ENCODE measurements at regions not wholly inside any gene's neighbourhood (a gene's known extent, or its start where the extent isn't known, plus 50 kb on each side); places are given as distances from the start of the nearest gene placed in this dataset.

DNA sequence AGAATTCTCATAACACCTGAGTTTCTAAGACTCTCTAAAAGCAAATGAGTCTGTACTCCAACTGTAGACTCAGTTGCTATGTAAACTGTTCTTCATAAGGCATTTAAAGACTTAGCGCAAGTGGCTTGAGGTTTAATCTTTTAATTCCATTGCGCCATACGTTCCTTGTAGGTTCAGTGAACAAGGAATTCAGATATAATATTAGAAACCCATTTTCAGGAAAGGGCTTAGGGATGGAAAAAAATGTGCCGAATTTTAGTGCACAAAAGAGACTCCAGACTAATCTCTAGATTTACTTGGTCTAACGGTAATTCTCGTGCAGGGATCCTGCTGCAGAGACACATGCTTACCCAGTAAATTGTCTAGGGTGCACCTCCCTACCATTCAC, 268.9 kb upstream of the TANK start:
- Mint-ChIP-seq H3K9me3 (peaks cover 2% of the 10 kb centered on the region), H3K4me3 (no peak overlapping the region), H3K4me1 (ENCODE audit: low read depth) (no peaks in the 10 kb centered on the region), H3K36me3 (ENCODE audit: low read depth) (no peaks in the 10 kb centered on the region), H3K27me3 (ENCODE audit: low read depth) (no peaks in the 10 kb centered on the region), H3K27ac (no peak overlapping the region)
- intact Hi-C loops (cut with micrococcal nuclease) = no loop called here
- CTCF ChIA-PET = no interaction called here
- DNase-seq = no peak

DNA sequence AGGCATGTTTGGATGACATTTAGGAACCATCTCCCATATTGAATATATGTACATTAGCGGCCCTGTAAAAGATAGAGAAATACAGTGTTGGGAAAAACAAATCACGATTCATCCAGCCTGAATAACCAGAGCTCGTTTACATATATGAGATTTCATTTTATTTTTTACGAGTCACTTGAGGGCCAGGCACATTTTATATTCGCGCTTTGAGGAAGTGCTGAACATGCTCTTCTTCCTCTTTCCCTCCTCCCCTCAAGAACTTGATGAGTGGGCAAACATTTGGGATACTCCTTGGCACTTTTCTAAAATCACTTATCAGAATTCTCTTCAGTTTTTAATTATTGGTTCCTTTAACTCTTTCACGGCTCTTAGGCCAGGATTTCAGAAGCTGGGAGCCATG, 268.0 kb upstream of the TANK start:
- intact Hi-C loops (cut with micrococcal nuclease) = no loop called here
- no peaks in the 10 kb centered on the region for H3K36me3 Mint-ChIP-seq (ENCODE audit: low read depth)
- H3K4me1 Mint-ChIP-seq (ENCODE audit: low read depth) = no peaks in the 10 kb centered on the region
- CTCF ChIA-PET = no interaction called here
- H3K9me3 Mint-ChIP-seq = peaks cover 2% of the 10 kb centered on the region
- DNase-seq = no peak
- no peak overlapping the region for H3K27ac Mint-ChIP-seq
- H3K27me3 Mint-ChIP-seq (ENCODE audit: low read depth) = no peaks in the 10 kb centered on the region
- H3K4me3 Mint-ChIP-seq = no peak overlapping the region

DNA sequence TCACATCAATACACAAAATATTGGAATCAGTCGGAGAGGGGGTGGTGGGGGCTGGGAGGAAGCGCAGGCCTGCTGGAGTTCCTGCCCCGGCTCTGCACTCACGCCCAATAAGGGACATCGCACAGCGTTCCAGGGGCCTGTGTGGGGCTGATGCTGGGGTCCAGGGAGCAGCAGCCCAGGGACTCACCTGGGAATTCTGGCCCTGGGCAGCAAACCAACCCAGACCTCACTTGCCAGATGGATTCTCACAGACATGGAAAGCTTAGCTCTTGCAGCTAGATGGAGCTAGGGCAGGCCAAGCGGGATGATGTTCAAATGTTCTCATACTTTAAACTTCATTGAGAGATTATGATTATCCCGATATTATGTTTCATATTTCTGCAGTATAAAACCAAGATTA, 266.6 kb upstream of the TANK start:
- intact Hi-C loops (cut with micrococcal nuclease) = no loop called here
- peaks cover 2% of the 10 kb centered on the region for H3K9me3 Mint-ChIP-seq
- H3K27me3 Mint-ChIP-seq (ENCODE audit: low read depth) = no peaks in the 10 kb centered on the region
- CTCF ChIA-PET = no interaction called here
- no peak overlapping the region for H3K4me3 Mint-ChIP-seq
- H3K4me1 Mint-ChIP-seq (ENCODE audit: low read depth) = no peaks in the 10 kb centered on the region
- no peak overlapping the region for H3K27ac Mint-ChIP-seq
- DNase-seq = no peak
- H3K36me3 Mint-ChIP-seq (ENCODE audit: low read depth) = no peaks in the 10 kb centered on the region

DNA sequence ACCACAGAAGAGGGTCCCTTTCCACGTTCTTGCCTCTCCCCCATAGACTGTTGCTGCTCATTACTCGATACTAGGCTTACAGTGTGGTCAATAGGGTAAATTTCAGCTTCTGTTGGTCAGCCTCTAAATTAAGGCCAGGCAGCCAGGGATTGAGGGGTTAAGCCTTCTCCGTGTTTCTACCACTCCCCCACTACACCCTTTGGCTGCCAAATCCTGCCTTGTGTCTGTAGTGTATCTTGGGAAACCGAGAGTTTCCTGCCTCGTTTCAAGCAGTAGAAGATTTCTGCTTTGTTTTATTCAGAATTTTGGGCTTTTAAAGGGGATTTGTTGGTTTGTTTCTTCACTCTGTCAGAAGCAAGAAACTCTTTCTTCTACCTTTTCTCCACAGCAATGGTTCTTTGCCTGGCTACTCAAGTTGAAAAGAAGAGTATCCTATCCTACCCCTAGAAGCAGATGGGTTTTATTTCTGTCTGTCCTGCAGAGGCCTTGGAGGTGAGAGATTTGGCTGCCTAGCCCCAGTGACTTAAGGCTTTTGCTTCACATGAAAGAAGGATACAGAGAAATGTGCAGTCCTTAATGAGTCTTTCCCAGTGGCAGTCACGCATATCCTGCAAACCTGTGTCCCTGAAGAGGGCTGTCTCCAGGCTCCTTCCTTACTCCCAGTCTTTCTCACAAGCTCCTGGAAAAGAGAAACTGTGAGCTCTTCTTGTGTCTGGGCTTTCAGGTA, 261.5 kb upstream of the TANK start:
- intact Hi-C loops (cut with micrococcal nuclease) = no loop called here
- H3K27me3 Mint-ChIP-seq (ENCODE audit: low read depth) = no peaks in the 10 kb centered on the region
- CTCF ChIA-PET = no interaction called here
- H3K36me3 Mint-ChIP-seq (ENCODE audit: low read depth) = no peaks in the 10 kb centered on the region
- H3K4me1 Mint-ChIP-seq (ENCODE audit: low read depth) = no peaks in the 10 kb centered on the region
- peaks cover 2% of the 10 kb centered on the region for H3K9me3 Mint-ChIP-seq
- no peak overlapping the region for H3K4me3 Mint-ChIP-seq
- no peak overlapping the region for H3K27ac Mint-ChIP-seq
- DNase-seq = no peak

DNA sequence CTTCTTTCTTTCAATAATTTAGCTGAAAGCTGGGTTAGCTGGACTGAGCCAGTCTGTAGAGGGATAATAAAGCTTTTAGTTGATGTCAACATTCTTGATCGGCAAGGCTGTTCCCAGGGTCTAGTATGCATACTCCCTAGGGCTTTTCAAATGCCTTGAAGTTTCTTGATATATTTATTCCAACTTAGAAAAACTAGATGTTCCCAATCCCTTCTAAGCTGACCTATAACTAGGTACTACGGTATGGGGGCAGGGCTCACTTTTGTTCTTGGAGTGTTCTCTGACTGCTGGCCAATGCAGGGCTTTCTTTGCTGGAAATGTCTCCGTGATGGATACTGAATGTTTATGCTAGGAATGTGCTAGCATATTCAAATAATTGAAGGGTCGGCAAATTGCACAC, 258.6 kb upstream of the TANK start:
- intact Hi-C loops (cut with micrococcal nuclease) = no loop called here
- DNase-seq = no peak
- H3K27ac Mint-ChIP-seq = no peak overlapping the region
- no peaks in the 10 kb centered on the region for H3K27me3 Mint-ChIP-seq (ENCODE audit: low read depth)
- H3K36me3 Mint-ChIP-seq (ENCODE audit: low read depth) = no peaks in the 10 kb centered on the region
- CTCF ChIA-PET = no interaction called here
- no peak overlapping the region for H3K4me3 Mint-ChIP-seq
- H3K9me3 Mint-ChIP-seq = no peaks in the 10 kb centered on the region
- no peaks in the 10 kb centered on the region for H3K4me1 Mint-ChIP-seq (ENCODE audit: low read depth)

DNA sequence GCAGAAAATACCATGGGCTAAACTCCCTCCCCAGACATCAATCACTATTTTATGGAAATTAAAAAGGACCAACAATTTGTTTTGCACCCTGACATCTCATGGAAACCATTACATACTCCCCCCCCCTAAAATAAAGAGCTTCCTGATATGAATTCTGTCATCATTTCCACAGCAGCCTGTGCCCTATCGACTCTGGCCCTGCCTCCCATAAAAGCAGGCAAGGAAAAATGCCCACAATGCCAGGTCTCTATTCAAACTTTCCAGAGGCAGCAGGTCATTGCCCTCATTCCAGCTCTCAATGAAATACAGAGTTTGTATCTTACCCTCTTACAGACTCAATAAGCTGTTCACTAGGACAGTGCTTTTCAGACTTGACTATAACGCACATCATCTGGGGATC, 254.4 kb upstream of the TANK start:
- no peak overlapping the region for H3K4me3 Mint-ChIP-seq
- H3K4me1 Mint-ChIP-seq (ENCODE audit: low read depth) = no peaks in the 10 kb centered on the region
- intact Hi-C loops (cut with micrococcal nuclease) = no loop called here
- no peak overlapping the region for H3K27ac Mint-ChIP-seq
- H3K9me3 Mint-ChIP-seq = no peaks in the 10 kb centered on the region
- CTCF ChIA-PET = no interaction called here
- DNase-seq = no peak
- no peaks in the 10 kb centered on the region for H3K36me3 Mint-ChIP-seq (ENCODE audit: low read depth)
- no peaks in the 10 kb centered on the region for H3K27me3 Mint-ChIP-seq (ENCODE audit: low read depth)

DNA sequence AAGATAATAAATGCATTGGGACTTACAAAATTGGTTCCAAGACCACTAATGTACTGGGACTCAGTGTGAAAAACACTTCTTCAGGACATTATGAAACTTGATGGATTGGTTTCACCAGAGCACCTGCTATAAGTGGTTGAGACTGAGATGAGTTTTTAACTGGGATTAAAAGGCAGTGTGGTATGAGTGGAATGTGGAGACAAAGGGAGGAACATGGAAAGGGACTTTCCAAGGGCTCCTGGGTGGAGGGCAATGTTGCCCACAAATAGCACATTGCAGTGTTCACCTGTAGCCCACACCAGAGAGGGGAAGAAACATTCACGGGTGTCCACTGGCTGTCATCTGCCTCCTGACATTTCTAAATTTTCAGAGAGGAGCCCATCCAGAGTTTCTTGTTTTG, 253.3 kb upstream of the TANK start:
- no peaks in the 10 kb centered on the region for H3K9me3 Mint-ChIP-seq

DNA sequence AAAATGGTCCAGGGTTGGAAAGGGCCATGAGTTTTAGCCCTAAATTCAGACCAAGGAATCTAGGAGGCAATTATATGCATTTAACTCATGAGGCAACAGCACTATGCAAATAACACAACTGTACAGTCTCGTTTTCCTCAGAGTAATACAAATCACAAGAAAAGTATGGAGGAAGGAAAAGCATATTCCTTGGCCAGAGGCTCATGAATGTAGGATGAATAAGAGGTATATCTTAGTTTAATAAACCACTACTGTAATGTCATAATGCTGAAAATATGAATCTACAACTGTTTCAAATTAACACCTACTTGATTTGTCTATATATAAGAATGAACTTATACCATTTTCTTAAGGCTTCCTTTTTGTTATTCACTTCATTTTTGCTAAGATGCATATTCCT, 252.5 kb upstream of the TANK start:
- no peaks in the 10 kb centered on the region for H3K9me3 Mint-ChIP-seq
- CTCF ChIA-PET = no interaction called here

More for the DNA sequence above, 253.3 kb upstream of the TANK start:
- H3K4me3 Mint-ChIP-seq = no peak overlapping the region
- DNase-seq = no peak
- no peaks in the 10 kb centered on the region for H3K27me3 Mint-ChIP-seq (ENCODE audit: low read depth)
- intact Hi-C loops (cut with micrococcal nuclease) = no loop called here
- CTCF ChIA-PET = no interaction called here
- H3K27ac Mint-ChIP-seq = no peak overlapping the region
- no peaks in the 10 kb centered on the region for H3K4me1 Mint-ChIP-seq (ENCODE audit: low read depth)
- H3K36me3 Mint-ChIP-seq (ENCODE audit: low read depth) = no peaks in the 10 kb centered on the region

DNA sequence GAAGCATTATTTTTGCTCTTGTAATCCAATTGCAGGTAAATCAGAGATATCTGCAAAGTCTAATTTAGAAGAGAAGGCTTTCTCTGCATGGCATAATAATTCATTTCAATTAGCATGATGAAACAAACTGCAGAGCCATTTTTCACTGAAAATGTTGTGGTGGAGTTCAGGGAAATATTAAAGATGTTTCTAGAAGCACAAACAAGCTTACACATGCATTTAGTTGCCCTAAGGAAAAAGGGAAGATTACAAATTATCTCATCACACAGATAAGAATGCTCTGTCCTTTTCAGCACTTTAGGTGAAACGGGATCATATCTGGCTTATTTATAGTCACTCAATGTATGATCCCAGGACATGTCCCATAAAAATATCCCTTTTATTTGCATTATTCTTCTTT, 252.1 kb upstream of the TANK start:
- H3K27ac Mint-ChIP-seq = no peak overlapping the region
- no peaks in the 10 kb centered on the region for H3K9me3 Mint-ChIP-seq
- CTCF ChIA-PET = no interaction called here
- no peaks in the 10 kb centered on the region for H3K27me3 Mint-ChIP-seq (ENCODE audit: low read depth)
- H3K4me1 Mint-ChIP-seq (ENCODE audit: low read depth) = no peaks in the 10 kb centered on the region
- DNase-seq = no peak
- H3K36me3 Mint-ChIP-seq (ENCODE audit: low read depth) = no peaks in the 10 kb centered on the region
- intact Hi-C loops (cut with micrococcal nuclease) = no loop called here
- H3K4me3 Mint-ChIP-seq = no peak overlapping the region

More for the DNA sequence above, 252.5 kb upstream of the TANK start:
- Mint-ChIP-seq H3K27me3 (ENCODE audit: low read depth) (no peaks in the 10 kb centered on the region), H3K4me3 (no peak overlapping the region), H3K4me1 (ENCODE audit: low read depth) (no peaks in the 10 kb centered on the region), H3K36me3 (ENCODE audit: low read depth) (no peaks in the 10 kb centered on the region), H3K27ac (no peak overlapping the region)
- DNase-seq = no peak
- intact Hi-C loops (cut with micrococcal nuclease) = no loop called here

DNA sequence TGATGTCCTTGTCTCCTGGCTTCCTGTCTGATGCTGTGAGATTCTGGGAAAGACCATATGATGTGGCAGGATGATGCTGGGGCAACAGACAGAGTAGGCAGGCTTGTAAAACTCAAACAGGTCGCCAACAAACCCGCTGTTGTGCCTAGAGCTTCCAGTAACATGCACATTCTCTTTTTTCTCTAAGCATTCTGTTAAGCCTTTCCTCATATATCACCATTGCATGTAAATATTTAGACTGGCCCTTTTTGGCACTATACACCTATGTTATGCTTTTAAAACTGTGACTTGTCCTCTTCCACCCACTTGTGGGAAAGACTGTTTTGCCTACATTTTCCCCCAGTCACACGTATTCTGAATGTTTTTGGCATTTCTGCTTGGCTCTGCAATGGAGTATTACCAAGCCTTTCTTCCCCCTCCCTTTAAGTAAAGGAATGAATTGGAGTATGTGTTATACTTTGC, 250.4 kb upstream of the TANK start:
- CTCF ChIA-PET = no interaction called here
- Mint-ChIP-seq H3K27me3 (ENCODE audit: low read depth) (no peaks in the 10 kb centered on the region), H3K9me3 (no peaks in the 10 kb centered on the region), H3K4me1 (ENCODE audit: low read depth) (no peaks in the 10 kb centered on the region), H3K27ac (no peak overlapping the region), H3K4me3 (no peak overlapping the region), H3K36me3 (ENCODE audit: low read depth) (no peaks in the 10 kb centered on the region)
- intact Hi-C loops (cut with micrococcal nuclease) = loop anchor here (10.0 kb wide), 1 partner anchor 365 kb away; no protein-coding TSS in a partner anchor
- DNase-seq = no peak

DNA sequence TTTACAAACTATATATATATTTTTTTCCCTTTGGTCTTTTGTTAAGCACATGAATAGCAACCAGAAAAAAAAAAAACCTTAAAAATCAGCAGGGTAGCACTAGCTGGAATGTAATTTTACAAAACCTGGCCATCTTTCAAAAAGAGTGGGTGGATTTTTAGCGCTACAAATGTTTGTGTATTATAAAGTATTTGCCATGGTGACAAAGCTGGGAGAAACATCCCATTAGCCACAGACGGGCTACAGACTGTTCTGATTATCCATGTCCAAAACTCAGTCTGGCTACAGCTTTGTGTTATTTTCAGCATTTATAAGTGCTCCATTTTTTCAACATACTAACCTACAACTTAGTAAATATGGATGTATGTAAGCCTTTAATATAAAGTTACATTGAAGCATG, 249.5 kb upstream of the TANK start:
- DNase-seq = no peak
- Mint-ChIP-seq H3K36me3 (ENCODE audit: low read depth) (no peaks in the 10 kb centered on the region), H3K9me3 (no peaks in the 10 kb centered on the region), H3K4me3 (no peak overlapping the region), H3K4me1 (ENCODE audit: low read depth) (no peaks in the 10 kb centered on the region), H3K27ac (no peak overlapping the region), H3K27me3 (ENCODE audit: low read depth) (no peaks in the 10 kb centered on the region)
- CTCF ChIA-PET = interaction anchor here (0.6 to 1.9 kb wide), 2 partner anchors 83 to 1669 kb away, joined by 4 read pairs; no protein-coding TSS in a partner anchor
- intact Hi-C loops (cut with micrococcal nuclease) = loop anchor here (10.0 kb wide), 1 partner anchor 364 kb away; no protein-coding TSS in a partner anchor

DNA sequence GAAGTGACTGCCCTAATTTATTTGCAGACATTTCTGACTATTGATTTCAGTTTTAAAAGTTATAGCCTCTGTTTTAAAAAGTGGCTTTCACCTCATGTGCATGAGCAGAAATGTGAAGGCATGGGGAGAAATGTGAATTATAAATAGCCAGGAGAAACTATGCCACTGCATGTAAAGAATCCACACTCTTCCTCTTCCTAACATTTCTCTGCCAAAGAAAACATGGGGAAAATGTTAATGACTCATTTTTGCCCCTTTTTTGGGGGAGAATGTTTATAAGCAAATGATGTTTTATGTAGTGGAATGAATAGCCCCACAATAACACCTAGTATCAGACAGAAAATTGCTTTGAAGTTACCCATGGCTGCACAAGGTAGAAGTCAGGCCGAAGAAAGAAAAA, 249.0 kb upstream of the TANK start:
- H3K9me3 Mint-ChIP-seq = no peaks in the 10 kb centered on the region
- H3K27me3 Mint-ChIP-seq (ENCODE audit: low read depth) = no peaks in the 10 kb centered on the region
- no peaks in the 10 kb centered on the region for H3K4me1 Mint-ChIP-seq (ENCODE audit: low read depth)
- intact Hi-C loops (cut with micrococcal nuclease) = loop anchor here (10.0 kb wide), 1 partner anchor 364 kb away; no protein-coding TSS in a partner anchor
- H3K27ac Mint-ChIP-seq = no peak overlapping the region
- DNase-seq = no peak
- CTCF ChIA-PET = interaction anchor here (0.6 to 1.9 kb wide), 2 partner anchors 82 to 1669 kb away, joined by 4 read pairs; no protein-coding TSS in a partner anchor
- no peak overlapping the region for H3K4me3 Mint-ChIP-seq
- H3K36me3 Mint-ChIP-seq (ENCODE audit: low read depth) = no peaks in the 10 kb centered on the region

DNA sequence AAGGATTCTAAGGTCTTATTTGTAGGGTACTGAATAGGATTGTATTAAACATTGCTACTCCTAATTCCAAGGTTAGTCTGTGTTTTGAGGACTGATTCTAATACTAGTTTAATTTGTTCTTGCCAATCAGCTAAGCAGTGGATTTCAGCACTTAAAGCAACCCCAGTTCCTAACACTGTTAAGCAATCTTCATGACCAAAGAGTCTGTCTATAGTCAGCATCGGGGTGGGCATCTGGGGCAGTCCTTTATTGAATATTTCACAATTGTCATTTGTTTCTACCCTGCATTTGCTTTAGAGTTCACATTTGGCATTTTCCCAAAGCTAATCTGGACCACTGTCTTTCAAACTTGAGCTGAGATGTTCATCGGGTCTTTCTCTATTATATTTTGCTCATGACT, 248.0 kb upstream of the TANK start:
- Mint-ChIP-seq H3K27ac (no peak overlapping the region), H3K36me3 (ENCODE audit: low read depth) (no peaks in the 10 kb centered on the region), H3K4me3 (no peak overlapping the region), H3K4me1 (ENCODE audit: low read depth) (no peaks in the 10 kb centered on the region), H3K27me3 (ENCODE audit: low read depth) (no peaks in the 10 kb centered on the region), H3K9me3 (no peaks in the 10 kb centered on the region)
- CTCF ChIA-PET = no interaction called here
- DNase-seq = no peak
- intact Hi-C loops (cut with micrococcal nuclease) = loop anchor here (10.0 kb wide), 1 partner anchor 363 kb away; no protein-coding TSS in a partner anchor
